ENCODE measurements at regions not wholly inside any gene's neighbourhood (a gene's known extent, or its start where the extent isn't known, plus 50 kb on each side); places are given as distances from the start of the nearest gene placed in this dataset.

DNA sequence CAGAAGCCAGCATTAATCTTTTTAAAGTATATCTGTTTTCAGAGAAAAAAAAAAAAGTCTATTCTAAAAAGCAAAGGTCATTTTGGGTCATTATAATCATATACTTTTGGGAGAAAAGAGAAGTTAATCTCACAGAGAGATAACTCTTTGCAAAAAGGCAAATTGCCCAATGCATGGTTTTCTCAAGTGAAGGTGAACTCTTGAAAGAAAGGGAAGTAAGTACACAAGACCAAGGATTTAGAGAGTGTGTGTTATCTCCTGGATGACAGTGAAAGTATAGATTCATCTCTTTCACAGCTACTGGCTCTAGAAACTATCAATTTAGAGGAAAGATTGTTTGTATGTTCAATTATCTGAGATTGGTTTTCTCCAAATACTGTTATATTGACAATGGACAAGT lies 151.4 kb downstream of the CD8B2 start:
- no peaks in the 10 kb centered on the region for H4K20me1 ChIP-seq (ENCODE audit: insufficient read depth)
- H3K27ac ChIP-seq = no peak overlapping the region
- H3K9ac ChIP-seq = no peak overlapping the region
- no peaks in the 10 kb centered on the region for H3K36me3 ChIP-seq (ENCODE audit: insufficient read depth)
- H2AFZ ChIP-seq (ENCODE audit: low read depth) = no peak overlapping the region
- H3K4me2 ChIP-seq = no peak overlapping the region
- TF ChIP-seq, protein P1, sequence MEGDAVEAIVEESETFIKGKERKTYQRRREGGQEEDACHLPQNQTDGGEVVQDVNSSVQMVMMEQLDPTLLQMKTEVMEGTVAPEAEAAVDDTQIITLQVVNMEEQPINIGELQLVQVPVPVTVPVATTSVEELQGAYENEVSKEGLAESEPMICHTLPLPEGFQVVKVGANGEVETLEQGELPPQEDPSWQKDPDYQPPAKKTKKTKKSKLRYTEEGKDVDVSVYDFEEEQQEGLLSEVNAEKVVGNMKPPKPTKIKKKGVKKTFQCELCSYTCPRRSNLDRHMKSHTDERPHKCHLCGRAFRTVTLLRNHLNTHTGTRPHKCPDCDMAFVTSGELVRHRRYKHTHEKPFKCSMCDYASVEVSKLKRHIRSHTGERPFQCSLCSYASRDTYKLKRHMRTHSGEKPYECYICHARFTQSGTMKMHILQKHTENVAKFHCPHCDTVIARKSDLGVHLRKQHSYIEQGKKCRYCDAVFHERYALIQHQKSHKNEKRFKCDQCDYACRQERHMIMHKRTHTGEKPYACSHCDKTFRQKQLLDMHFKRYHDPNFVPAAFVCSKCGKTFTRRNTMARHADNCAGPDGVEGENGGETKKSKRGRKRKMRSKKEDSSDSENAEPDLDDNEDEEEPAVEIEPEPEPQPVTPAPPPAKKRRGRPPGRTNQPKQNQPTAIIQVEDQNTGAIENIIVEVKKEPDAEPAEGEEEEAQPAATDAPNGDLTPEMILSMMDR (conservative IDR thresholded peaks at IDR 0.05; ENCODE audit: low read depth, low read length) = no peak
- no peaks in the 10 kb centered on the region for H3K4me1 ChIP-seq (ENCODE audit: low read depth, poor library complexity, severe bottlenecking)
- H3K27me3 ChIP-seq (ENCODE audit: insufficient read depth, low read depth) = no peaks in the 10 kb centered on the region
- H3K79me2 ChIP-seq (ENCODE audit: insufficient read depth, low read depth) = no peaks in the 10 kb centered on the region
- no peak overlapping the region for H3K4me3 ChIP-seq (IDR thresholded peaks at IDR 0.05; ENCODE audit: insufficient read depth, low read depth, low read length)

GRCh38 chr2:106642679-106643078 lies 155.5 kb downstream of the CD8B2 start:
- Histone ChIP-seq H3K4me3 (IDR thresholded peaks at IDR 0.05; ENCODE audit: insufficient read depth, low read depth, low read length) (no peak overlapping the region), H3K4me2 (no peak overlapping the region), H3K27ac (no peak overlapping the region), H3K9ac (no peak overlapping the region), H4K20me1 (ENCODE audit: insufficient read depth) (no peaks in the 10 kb centered on the region), H2AFZ (ENCODE audit: low read depth) (no peak overlapping the region), H3K79me2 (ENCODE audit: insufficient read depth, low read depth) (no peaks in the 10 kb centered on the region), H3K4me1 (ENCODE audit: low read depth, poor library complexity, severe bottlenecking) (no peaks in the 10 kb centered on the region), H3K36me3 (ENCODE audit: insufficient read depth) (no peaks in the 10 kb centered on the region), H3K27me3 (ENCODE audit: insufficient read depth, low read depth) (no peaks in the 10 kb centered on the region)
- TF ChIP-seq, protein P1 (conservative IDR thresholded peaks at IDR 0.05; ENCODE audit: low read depth, low read length) = no peak

DNA sequence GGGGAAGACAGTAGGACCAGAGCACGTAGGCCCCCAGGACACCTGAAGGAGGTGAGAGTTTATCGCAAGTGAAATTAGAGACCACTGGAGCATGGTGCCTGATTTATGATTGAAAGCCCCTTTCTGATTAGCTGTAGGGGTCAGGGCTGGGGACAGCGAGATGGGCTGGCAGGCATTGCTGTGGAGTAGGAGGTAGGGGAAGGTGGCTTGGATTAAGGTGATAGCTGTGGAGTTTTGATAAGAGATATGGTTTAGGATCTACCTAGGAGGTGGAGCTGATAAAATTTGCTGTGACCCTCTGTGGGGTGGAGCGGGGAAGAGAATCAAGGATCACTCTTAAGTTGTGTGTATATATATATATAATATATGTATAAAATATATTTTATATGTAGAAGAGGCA lies 157.5 kb downstream of the CD8B2 start:
- Histone ChIP-seq H3K27ac (no peak overlapping the region), H3K36me3 (ENCODE audit: insufficient read depth) (no peaks in the 10 kb centered on the region), H3K4me1 (ENCODE audit: low read depth, poor library complexity, severe bottlenecking) (no peaks in the 10 kb centered on the region), H3K79me2 (ENCODE audit: insufficient read depth, low read depth) (no peaks in the 10 kb centered on the region), H3K9ac (no peak overlapping the region), H3K4me3 (IDR thresholded peaks at IDR 0.05; ENCODE audit: insufficient read depth, low read depth, low read length) (no peak overlapping the region), H3K27me3 (ENCODE audit: insufficient read depth, low read depth) (no peaks in the 10 kb centered on the region), H4K20me1 (ENCODE audit: insufficient read depth) (no peaks in the 10 kb centered on the region), H2AFZ (ENCODE audit: low read depth) (no peak overlapping the region), H3K4me2 (no peak overlapping the region)
- TF ChIP-seq, protein P1 (conservative IDR thresholded peaks at IDR 0.05; ENCODE audit: low read depth, low read length) = no peak

DNA sequence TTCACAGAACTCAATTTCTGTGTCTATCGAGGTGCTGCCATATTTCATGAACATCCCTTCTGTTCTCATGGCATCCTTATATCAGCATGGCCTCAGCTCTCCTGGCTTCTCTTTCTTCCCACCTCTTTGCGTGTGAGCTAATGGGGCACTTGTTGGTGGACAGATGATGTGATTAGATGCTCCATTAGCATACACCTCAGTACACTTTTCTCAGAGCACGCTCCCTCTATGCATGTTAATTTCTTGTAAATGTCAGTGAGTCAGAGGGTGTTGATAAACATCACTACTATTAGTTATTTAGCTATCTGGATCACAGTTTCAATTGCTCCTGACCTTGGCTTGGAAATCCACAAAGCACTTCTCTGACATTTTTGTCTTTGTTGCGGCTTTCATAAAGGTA lies 159.4 kb downstream of the CD8B2 start:
- Histone ChIP-seq H3K36me3 (ENCODE audit: insufficient read depth) (no peaks in the 10 kb centered on the region), H3K27ac (no peak overlapping the region), H3K4me1 (ENCODE audit: low read depth, poor library complexity, severe bottlenecking) (no peaks in the 10 kb centered on the region), H3K4me2 (no peak overlapping the region), H3K27me3 (ENCODE audit: insufficient read depth, low read depth) (no peaks in the 10 kb centered on the region), H3K4me3 (IDR thresholded peaks at IDR 0.05; ENCODE audit: insufficient read depth, low read depth, low read length) (no peak overlapping the region), H2AFZ (ENCODE audit: low read depth) (no peak overlapping the region), H3K9ac (no peak overlapping the region), H4K20me1 (ENCODE audit: insufficient read depth) (no peaks in the 10 kb centered on the region), H3K79me2 (ENCODE audit: insufficient read depth, low read depth) (no peaks in the 10 kb centered on the region)
- TF ChIP-seq, protein P1 (conservative IDR thresholded peaks at IDR 0.05; ENCODE audit: low read depth, low read length) = no peak

Data from KMS-11 (cell line).